NCI-H524 treated with DMSO at 0.1 percent for 48 hours (cell line): ENCODE measurements at regions not wholly inside any gene's neighbourhood (a gene's known extent, or its start where the extent isn't known, plus 50 kb on each side); places are given as distances from the start of the nearest gene placed in this dataset.
A peak's percentile ranks its signal among the peaks of the same experiment; 100 is the strongest.

Experiments
- DNase-seq: peaks from one replicate; lab custom pipeline; 2025; lab: John Stamatoyannopoulos, UW

DNA sequence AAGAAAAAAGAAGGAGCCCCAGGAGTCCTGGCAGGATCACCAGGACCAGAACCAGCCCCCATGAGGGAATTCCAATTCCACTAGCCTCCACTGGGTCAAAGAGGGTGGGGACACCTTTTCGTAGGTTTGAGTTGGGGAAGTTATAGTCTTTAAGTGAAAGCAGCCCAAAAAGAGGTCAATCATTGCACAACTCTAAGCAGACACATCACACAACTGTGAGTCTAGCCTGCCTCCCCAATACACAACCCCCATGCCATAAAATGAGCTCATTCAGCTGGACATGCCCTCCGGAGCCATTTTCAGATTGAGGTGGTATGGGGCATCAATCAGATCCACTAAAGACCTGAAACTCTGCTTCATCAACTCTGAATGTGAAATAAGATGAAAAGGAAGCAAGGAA is 179.9 kb downstream of the NPHP4 start:
- no peak for DNase-seq

DNA sequence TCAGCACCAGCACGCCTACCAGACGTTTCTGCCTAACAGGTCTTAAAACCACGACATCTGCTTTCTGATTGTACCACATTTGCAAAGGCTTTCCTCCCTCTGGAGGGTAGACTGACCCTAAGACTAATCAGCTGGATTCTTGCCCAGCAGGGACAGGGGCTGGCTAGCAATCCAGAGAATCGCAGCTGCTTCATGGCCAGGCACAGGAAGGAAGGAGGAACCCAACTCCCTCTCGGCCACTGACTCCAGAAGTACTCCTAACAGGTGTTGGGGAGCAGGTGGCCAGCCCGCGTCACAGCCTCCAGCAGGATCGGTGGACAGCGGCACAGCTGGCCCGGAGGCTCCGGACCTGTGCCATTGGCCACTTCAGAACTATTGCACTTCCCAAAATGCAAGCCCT is 180.8 kb downstream of the NPHP4 start:
- peak; percentile 37 for DNase-seq

DNA sequence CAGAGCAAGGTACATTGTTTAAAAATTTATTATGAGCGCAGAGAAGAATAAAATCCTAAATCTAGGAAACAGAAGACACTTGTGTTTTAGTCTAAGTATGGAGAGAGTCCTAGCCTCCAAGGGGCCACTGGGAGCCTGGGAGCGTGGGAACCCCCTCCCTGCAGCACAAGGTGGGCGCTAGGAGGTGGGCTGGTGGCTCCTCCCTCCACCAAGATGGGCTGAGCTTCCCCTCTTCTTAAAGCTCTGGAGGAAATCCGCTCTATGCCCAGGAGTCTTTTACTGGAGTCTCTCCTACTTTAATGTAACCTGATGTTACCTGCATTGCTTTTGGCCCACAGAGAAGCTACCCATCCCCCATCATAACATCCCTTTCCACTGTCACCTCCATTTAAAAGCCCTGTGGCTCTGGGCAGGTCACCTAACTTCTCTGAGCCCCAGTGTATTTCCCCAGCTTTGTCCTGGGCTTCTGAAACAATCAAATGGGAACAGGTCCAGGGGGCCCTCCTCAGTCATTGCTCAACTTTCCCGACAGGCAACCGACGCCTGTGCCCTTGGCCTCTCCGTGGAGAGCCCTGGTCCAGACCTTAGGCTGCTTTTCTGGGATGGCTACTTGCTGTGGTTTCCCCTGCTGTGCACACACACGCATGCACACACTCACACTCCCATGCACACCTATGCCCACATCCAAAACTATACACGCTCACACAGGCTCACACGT is 181.5 kb downstream of the NPHP4 start:
- no peak for DNase-seq

DNA sequence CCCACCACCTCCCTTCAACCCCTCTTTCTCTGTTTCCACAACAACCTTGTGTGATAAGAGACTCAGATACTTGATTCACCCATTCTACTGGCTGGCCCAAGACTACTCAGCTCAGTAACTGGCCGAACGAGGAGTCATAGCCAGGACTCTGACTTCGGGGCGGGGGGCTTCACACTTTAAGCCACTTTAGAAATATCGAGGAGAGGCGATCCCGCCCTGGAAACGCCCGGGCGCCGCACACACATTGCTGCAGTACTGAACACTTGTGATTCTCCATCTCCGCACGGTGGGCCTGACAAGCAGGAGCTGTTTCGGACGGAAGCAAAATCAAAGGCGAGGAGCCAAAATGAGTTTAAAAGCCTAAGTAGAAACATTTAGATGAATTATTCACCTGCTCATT is 182.1 kb downstream of the NPHP4 start:
- DNase-seq = no peak

DNA sequence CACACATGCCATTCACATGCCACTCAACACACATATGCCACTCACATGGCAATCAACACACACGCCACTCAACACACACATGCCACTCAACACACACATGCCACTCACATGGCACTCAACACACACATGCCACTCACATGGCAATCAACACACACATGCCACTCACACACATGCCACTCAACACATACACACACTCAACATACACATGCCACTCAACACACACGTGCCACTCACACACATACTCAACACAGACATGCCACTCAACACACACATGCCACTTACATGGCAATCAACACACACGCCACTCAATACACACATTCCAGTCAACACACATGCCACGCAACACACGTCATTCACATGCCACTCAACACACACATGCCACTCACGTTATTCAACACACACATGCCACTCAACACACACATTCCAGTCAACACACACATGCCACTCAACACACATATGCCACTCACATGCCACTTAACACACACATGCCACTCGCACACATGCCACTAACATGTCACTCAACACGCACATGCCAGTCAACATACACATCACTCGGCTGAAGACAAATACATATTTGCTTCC is 182.9 kb downstream of the NPHP4 start:
- no peak for DNase-seq

DNA sequence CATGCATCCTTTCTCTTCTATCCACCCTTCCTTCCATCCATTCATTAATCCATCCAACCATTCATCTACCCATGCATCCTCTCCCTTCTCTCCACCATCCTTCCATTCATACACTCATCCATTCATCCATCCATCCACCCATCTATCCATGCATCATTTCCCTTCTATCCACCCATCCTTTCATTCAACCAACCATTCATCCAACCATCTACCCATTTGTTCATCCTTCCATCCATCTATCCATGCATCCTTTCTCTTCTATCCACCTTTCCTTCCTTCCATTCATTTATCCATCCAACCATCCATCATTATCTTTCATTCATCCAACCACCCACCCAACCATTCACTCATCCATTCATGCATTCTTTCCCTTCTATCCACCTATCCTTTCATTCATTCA is 188.4 kb downstream of the NPHP4 start:
- DNase-seq = no peak

DNA sequence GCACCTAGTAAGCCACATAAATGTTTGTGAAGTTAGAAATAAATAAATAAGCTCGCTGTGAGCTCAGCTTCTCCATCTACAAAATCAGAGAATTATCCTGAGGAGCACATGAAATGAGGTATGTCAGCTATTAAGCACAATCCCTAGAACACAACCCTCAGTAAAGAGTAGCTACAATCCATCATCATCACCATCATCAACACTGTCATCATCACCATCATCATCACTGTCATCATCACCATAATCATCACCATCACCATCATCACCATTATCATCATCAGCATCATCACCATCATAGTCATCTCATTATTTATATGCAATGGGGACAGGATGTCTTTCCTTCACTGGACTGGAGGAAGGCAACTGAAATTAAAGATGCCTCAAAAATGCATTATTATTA is 189.6 kb downstream of the NPHP4 start:
- DNase-seq = no peak

DNA sequence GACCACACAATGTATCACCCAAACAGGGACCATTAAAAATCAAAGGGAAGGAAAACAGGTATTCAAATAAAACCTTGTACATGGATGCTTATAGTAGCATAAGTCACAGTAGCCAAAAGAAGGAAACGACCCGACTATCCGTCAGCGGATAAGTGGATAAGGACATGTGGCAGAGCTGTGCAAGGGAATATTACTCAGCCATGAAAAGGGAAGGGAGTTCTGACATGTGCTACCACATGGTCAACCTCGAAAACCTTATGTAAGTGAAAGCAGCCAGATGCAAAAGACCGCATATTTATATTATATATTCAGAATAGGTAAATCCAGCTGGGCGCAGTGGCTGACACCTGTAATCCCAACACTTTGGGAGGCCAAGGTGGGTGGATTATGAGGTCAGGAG is 193.3 kb downstream of the NPHP4 start:
- no peak for DNase-seq

DNA sequence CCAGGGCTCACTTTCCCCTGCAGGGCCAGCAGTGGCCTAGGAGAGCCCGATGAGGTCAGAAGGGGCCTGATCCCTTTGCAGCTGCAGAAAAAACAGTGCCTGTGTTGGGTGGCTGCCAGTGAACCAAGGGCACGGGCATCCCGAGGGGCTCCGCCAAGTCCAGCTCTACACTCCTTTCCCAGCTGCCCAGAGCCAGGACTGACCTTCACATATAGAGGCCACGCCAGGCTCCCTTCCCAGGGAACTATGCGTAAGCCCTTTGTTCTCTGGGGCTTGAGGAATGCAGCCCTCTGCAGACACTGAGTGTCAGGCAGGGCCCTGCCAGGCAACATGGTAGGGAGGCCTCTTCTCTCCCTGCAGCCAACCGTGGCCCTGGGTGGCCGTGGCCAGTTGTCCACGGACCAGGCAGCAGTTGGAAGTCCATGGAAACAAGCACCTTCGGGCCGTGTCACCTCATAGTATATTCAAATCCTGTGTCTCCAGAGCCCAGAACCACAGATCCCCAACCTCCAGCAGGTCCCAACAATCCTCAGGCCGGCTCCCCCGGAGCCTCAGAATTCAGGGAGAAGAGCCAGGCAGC is 194.0 kb downstream of the NPHP4 start:
- DNase-seq = no peak

DNA sequence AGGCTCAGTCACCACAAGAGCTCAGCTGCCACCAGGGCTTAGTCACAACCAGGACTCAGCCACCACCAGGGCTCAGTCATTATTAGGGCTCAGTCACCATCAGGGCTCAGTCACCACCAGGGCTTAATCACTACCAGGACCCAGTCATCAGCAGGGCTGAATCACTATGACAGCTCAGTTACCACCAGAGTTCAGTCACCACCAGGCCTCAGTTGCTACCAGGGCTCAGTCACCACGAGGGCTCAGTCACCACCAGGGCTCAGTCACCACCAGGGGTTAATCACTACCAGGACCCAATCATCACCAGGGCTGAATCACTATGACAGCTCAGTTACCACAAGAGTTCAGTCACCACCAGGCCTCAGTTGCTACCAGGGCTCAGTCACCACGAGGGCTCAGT is 196.2 kb downstream of the NPHP4 start:
- no peak for DNase-seq

DNA sequence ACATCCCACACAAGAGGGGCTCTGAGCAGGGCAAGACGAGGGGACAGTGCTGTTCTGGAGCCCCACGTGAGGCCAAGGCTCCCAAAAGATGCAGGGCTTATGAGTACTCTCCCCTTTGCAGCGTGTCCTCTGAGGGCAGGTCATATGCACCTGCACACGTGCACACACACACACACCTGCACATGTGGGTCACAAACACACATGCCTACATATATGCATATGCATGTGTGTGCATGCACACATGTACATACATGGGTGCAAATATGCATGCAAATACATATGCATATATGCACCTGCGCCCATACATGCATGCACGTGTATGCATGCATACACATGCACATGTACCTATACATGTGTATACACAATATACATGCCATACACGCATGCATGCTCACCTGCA is 197.9 kb downstream of the NPHP4 start:
- DNase-seq = no peak

DNA sequence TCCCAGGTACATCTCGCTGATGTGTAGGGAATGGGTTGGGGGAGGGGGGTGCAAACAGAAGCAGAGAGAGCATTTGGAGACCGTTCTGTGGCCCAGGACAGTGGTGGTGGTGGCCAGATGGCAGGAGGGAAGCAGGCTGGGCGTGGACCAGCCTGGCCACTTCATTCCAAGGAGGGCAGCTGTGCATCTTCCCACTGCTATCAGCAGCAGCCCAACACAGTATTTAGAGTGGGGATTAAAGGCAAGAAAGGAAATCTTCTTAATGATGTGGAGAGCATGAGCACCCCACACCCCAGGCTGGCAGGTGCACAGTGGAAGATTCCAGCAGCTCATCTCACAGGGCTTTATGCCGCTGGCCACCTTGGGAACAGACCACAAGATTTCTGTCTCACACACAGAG is 198.7 kb downstream of the NPHP4 start:
- peak; percentile 73 for DNase-seq

DNA sequence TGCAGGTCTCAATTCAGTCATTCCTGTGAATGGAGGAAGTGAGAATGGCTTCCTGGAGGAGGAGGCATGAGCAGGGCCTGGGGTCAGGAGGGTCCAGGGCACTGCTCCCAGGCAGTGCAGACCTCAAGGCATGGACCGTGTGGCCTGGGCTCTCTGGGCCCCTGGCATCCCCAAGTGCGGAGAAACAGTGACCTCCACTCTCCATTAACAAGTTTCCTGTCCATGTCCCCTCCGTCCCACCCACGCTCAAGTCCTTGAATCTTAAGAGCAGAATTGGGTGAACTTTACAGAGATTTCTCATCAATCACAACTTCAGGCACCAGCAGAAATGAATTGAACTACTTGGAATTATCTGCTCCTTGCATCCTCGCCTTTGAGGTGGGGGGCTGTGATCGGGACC is 211.1 kb downstream of the NPHP4 start:
- no peak for DNase-seq

DNA sequence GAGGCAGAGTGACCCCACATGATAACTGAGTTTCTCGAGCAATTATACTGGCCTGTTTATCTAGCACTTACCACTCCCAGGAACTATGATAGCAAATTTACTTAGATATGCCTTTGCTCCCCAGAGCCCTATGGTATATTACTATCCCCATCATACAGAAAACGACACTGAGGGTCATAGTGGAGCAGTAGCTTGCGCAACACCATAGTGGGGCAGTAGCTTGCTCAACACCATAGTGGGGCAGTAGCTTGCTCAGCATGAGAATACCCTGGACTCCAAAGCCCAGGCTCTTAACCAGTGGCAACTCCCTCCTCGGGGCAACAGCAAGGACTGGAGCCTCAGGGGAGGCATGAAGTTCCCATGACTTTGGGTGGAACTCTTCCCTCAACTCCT is 211.9 kb downstream of the NPHP4 start:
- DNase-seq = no peak

DNA sequence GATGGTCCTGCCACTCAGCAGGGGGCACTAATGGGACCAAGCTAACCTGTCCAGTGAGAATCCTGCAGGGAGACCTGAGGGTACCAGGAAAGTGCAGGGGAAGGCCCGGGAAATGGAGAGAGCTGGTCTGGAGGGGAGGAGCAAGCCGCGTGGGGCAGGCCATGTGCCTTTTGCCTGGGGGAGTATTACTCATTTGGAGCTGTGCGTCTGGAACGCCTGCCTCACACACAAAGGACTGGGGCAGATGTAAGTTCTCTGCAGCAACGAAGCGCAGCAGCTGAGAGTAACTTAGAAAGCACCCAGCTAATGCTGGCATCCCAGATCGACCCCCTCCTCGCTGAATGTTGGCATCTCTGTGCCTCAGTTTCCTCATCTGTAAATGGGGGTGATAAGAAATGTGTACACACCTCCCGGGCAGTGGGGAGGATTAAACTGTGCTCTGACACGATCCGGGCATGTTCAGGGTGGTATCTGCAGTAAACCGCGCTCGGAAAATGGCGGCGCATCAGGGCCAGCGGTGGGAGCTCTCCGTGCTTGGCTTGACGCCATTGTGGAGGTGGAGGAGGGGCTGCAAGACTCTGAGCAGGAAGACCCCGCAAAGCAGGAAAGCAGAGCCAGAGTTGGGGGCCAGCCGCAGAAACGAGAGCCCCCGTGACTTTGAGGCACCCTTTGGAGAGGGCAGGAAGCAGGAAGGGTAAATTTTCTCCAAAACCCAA is 212.5 kb downstream of the NPHP4 start:
- DNase-seq = no peak

DNA sequence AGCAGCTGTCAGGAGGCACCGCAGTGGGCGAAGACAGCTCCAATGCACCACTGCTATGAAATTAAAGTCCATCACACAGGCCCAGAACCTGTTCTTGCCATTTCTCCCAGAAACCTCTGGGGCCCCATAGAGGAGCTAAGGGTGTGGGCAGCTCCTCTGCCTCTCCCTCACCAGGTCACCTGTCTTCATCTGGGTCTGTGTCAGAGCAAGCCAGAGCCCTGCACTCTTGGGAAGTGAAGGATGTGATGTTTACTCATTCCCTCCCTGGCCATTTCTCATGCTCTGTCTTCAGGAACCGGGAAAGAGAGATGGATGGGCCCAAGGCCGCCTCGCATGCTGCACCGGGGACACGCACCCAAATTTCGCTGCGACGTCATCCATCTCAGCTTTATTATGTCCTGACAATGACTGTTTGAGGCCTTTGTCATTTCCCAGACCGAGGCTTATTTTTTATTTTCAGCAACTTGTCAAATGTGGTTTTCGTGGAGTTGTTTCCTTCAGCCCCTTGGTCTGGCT is 216.1 kb downstream of the NPHP4 start:
- no peak for DNase-seq

DNA sequence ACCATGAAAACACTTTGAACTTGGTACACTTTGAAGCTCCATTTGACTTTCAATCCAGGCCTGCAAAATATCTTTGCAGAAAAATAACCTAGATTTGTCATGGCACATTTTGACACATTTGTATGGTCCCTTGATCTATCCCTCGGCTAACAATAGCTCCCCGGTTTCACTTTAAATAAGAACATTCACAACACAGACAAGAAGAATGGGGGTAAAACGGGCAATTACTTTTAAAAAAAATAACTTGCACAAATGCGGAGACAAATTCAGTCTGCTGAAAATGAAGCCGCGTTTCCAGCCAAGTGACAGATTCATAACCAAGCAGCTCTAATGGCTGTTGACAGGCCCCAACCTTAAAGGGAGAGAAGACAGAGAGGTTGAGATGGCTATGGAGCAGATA is 218.2 kb downstream of the NPHP4 start:
- no peak for DNase-seq

DNA sequence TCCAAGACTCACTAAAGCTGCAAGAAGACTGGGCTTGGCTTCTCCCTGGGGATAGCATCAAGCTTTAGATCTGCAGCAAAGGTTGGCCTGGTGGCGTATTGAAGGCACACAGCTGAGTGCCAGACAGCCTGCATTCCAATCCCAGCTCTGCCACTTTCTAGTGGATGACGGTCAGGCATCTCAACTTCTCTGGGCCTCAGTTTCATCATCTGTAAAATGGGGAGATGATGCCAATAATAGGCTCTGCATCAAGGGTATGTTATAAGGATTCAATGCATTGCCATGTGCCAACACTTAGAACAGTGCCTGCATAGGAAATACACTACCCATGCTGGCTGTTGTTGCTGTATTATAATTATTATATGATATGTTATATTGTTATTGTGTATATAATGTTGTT is 220.4 kb downstream of the NPHP4 start:
- no peak for DNase-seq

DNA sequence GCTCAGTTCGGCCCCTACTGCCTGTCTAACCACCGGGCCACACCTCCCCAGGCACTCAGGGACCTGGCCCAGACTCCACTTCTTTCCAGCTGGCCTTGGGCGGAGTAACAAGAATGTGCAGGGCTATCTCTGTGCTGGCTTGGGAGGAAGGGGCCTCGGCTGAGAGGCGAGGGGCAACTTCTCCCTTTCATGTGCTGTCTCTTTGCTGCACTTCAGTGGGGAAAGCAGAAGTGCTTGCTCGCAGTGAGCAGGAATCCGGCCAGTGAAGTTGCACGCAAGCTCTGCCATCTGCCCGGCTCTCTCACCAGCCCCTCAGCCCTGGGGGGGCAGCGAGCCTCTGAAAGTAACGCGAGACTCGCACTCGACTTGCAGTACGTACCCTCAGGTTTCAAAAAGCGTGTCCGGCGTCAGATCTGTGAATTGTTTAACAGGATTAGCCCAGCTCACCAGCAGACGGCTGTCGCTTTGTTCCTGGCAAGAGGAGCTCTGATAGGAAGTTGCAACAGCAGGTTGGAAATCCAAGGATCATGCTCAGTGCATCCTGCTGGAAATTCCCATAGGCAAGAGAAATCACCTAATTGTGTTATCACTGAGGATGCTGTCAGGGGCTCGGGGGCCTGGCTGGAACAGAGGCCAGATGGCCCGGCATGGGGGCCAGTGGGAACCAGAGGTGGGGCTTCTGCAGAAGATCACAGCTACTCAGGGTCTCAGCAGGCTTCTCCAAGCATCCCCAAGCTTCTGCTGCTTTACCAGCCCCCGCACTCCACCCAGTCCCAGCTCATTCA is 221.1 kb downstream of the NPHP4 start:
- peak; percentile 81 for DNase-seq

DNA sequence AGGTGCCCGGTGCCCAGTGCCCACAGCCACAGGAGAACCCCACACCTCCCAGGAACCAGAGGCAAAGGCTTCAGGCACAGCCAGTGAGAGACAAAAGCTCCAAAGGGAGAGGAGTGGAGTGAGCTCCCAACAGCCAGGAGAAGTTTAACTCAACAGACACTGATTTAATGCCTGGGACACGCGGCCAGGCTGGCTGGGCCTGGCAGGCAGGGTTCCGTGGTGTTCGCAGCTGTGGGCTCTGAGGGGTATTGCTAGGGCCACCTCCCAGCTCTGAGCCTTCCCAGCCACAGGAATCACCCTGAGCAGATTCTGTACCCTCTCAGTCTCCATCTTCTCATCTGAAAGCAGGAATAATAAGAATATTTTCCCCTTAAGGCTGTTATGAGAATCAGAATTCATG is 222.5 kb downstream of the NPHP4 start:
- no peak for DNase-seq

DNA sequence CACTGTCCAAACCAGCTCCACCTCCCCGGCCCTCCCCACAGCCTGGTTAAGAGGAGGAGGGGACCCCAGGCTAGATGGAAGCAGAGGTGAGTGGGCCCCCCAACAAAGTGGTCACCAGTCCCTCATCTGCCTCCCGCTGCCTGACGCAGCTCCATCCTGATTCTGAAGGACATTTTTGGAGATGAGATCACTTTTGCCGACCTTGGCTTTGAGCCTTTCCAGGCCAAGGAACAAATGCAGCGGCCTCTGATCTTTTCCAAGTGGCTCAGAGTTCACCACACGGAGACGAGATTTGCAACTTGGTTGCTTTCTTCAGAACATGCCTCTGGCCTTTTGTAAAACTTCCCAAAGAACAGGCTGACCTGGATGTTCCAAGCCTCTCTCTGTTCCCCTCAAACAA is 223.1 kb downstream of the NPHP4 start:
- DNase-seq = no peak

DNA sequence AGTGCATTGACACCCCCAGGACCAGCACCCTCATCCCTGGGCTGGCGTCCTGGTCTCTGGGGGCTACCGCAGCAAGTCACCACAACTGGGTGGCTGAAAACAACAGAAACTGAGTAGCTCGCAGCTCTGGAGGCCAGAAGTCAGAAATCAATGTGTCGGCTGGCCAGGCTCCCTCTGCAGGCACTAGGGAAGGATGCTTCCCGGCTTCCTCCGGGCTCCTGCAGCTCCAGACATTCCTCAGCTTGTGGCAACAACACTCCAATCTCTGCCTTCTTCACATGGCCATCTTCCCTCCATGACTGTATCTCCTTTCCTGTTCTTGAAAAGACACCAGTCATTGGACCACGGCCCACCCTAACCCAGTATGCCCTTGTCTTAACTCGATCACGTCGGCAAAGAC is 224.2 kb downstream of the NPHP4 start:
- no peak for DNase-seq
